ENCODE measurements at regions not wholly inside any gene's neighbourhood (a gene's known extent, or its start where the extent isn't known, plus 50 kb on each side); places are given as distances from the start of the nearest gene placed in this dataset.

GRCh38 chr1:29429656-29430055 is 193.3 kb downstream of the PTPRU start:
- TF ChIP-seq ZNF274 (IDR thresholded peaks at IDR 0.05; ENCODE audit: low read depth, low read length) (no peak), SP1 (IDR thresholded peaks at IDR 0.05; ENCODE audit: low read depth) (no peak)

Data from HCT116 (cell line).